ENCODE measurements at regions not wholly inside any gene's neighbourhood (a gene's known extent, or its start where the extent isn't known, plus 50 kb on each side); places are given as distances from the start of the nearest gene placed in this dataset.
"Not testable (repeated sequence)": the region's sequence is repeated elsewhere in the genome, so short reads cannot be mapped to it uniquely, and the experiment has no call there.

GRCh38 chr5:53368966-53369605 is 111.3 kb upstream of the FST start:
- no peak for DNase-seq

- DNase-seq: no peak
Measured at GRCh38 chr5:53369681-53370080, 110.7 kb upstream of the FST start.

- peak; percentile 57 for DNase-seq
Measured at GRCh38 chr5:53373451-53374158, 106.8 kb upstream of the FST start.

DNA sequence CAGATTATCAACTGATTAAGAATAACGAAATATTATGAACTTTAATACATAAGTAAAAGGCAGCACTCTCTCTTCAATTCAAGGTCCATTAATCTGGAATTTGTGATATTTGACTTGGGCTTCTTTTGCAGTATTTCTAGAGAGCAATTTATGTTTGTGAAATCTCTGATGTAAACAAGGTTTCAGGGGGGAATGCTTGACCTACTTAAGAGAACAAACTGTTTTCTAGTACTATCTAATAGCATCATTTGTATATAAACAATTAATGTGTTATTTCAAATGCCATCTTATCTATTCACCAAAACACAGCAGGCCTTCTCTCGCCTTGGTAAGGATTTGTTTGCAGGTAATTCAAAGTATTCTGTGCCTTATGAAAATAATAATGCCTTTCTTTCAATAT is 103.6 kb upstream of the FST start:
- no peak for DNase-seq

DNA sequence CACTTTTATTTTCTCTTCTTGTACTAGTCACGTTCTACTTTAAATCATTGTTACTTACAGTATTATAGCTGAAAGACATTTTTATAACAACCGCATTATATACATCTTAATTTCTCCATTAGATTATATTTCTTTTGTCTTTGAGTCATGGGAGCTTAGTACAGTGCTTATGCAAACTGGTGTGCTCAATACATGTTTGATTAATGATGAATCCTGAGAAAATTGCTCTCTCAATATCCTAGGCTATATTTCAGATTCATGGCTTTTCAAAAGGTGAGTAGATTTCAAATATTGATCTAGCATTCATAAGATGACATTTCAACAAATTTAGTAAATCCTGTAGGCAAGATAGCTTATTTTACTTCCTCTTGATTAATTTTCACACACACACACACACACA is 102.2 kb upstream of the FST start:
- no peak for DNase-seq

DNA sequence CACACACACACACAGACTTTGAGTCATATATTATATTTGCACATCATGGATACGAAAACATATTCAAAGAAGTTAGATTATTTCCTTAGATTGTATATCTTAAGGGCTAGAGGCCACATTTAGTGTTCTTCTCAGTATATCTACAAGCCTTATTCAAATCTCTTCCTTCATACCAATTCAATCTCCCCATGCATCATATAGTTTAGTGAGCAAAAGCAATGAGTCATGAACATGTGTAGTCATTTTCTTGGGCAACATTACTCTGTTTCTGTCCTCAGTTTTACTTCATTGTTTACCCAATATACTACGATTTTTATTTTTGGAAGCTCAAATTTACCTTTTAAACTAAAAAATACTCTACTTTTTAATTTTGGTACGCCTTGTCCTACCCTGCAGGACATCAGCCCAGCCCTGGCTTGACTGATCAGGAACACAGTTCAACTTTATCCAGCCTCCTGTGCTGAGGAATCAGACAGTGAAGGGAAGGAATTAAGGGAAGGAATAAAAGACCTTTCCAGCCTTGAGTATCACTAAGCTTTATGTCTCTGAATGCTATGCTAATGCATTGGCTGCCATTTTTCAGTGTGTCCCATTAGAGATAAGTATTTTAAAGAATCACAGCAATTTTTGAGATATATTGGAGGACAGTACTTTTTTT is 101.7 kb upstream of the FST start:
- peak; percentile 75 for DNase-seq

DNA sequence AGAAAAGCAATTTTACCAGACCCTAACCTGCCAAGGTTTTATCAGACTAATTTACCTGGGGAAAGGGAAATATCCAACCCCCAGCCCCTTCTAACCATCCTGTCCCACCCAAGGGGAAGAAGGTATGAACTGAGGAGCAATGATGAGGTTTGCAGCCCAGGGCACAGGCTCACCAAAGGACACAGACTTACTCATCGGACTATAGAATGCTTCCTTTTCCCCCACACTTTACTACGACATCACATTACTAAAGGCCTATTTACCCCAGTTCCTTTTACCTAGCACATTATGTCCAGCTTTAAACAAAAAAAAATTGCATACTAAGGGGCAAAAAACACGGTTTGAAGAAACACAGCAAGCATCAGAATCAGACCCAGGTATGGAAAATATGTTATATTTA is 94.1 kb upstream of the FST start:
- DNase-seq: no peak

GRCh38 chr5:53389093-53389492 is 91.3 kb upstream of the FST start:
- DNase-seq: no peak

GRCh38 chr5:53392073-53392472 is 88.4 kb upstream of the FST start:
- no peak for DNase-seq

- DNase-seq: no peak
Measured at GRCh38 chr5:53394808-53395207, 85.6 kb upstream of the FST start.

- DNase-seq: no peak
Measured at GRCh38 chr5:53397141-53397757, 83.2 kb upstream of the FST start.

DNA sequence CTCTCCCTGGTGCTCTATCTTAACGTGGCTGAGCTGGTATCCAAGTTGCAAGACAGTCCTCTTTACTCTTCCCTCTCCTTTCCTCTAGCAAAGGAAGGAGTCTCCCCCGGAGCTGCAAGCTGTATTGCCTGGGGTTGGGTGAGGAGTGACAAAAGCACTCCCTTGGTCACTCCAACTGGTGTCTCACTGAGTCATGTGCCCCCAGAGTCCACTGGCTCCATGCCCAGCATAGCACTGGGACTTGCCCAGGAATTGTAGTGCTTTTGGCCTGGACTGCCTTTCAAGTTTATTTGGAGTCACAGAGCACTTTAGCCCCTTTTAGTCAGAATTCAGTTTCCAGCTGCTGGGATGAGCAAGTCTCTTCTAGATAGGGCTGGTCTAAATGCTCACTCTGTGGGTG is 82.6 kb upstream of the FST start:
- peak; percentile 97 for DNase-seq

GRCh38 chr5:53399926-53400697 is 80.3 kb upstream of the FST start:
- DNase-seq: peak; percentile 95

DNA sequence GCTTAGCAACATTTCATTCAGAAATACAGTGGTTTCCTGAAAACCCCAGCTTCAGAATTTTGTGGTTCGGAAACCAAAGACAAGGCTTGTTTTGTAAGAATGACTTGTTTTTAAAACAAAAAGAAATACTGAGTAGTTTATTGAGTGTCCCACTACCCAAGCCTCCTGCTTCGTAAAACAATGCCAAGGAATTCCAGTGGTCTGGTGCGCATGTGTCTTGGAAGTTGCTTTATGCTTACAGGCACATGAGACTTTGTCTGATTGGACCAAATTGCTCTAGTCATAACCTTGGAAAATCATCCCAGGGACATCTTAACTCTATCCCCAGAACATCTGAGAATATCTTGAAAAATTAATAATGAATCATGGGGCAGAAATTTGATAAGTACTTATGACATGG is 77.1 kb upstream of the FST start:
- DNase-seq: peak; percentile 74

DNA sequence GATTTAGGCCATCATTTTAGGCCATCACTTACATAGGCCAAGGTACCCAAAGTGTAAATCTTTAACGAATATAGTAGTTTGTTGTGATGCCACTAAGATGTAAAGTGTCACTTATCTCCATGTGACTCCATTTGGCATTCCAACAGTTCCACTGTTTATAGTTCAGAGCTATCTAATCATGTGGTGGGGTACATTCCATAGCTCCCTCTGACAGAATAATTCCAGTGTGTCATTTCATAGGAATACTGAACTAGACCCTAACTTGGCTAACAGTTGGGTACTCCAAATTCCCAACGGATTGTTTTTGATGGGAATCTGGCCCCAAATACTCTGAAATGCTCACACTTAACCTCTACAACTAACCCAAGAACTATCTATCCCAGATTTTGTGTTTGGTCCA is 76.7 kb upstream of the FST start:
- DNase-seq: peak; percentile 92

DNA sequence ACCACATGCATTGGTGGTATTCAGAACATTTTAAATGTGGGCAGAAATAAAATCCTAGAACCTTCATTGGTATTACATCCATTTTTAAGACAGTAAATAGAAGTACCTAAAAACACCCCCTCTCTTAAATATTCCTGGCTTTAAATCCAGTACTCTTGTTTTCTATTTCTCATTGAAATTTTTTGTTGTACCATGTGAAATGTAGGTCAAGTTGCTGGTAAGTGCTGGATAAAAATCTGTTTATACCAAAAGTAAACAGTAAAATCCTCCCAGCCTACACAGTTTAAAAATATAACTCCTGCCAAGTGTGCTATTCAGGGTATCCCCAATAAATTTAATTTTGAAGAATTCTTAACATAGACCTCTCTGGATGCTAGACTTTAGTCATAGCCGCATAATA is 75.0 kb upstream of the FST start:
- DNase-seq: no peak

DNA sequence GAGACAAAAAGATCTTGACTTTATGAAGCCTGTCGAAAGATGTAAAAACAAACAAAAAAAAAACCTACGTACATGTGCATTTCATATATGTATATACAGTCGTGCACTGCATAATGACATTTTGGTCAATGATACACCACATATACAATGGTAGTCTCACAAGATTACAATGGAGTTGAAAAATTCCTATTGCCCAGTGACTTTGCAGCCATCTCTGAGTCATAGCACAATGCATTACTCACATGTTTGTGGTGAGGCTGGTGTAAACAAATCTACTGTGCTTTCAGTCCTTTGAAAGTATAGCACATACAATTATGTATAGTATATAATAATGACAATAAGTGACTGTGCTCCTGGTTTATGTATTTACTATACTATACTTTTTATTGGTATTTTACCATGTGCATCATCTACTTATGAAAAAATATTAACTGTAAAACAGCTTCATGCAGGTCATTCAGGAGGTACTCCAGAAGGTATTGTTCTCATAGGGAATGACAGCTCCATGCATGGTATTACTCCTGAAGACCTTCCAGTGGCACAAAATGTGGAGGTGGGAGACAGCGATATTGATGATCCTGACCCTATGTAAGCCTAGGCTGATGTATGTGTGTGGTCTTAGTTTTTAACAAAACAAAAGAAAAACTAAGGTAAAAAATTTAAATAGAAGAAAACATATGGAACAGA is 73.7 kb upstream of the FST start:
- DNase-seq: peak; percentile 94

DNA sequence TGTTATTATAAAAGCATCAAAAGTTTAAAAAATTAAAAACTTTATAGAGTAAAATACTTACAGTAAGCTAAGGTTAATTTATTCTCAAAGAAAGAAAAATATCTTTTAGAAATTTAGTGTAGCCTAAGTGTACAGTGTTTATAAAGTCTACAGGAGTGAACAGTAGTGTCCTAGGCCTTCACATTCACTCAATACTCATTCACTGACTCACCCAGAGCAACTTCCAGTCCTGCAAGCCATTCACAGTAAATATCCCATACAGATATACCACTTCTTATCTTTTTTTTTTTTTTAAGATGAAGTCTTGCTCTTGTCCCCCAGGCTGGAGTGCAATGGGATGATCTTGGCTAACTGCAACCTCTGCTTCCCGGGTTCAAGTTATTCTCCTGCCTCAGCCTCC is 73.1 kb upstream of the FST start:
- peak; percentile 91 for DNase-seq

DNA sequence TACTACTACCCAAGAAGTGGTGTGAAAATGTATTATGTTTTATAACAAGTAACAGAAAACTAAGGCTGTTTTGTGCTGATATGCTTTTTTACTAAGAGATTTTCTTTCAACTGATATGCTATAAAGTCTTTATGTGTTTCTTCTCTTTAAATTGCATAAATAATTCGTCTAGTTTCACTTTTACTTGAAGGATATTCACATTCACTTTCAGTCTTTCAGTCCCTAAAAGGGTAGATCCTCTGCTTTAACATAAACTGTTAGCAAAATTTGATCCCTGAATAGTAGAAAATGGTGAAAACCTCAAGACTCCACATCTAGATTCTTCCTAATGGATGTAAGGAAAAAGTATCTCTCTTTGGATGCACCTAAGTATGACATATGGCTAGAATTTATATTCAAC is 69.0 kb upstream of the FST start:
- DNase-seq: no peak

- DNase-seq: not testable (repeated sequence)
Measured at GRCh38 chr5:53412499-53412898, 67.9 kb upstream of the FST start.

GRCh38 chr5:53416144-53416738 is 64.2 kb upstream of the FST start:
- peak; percentile 54 for DNase-seq

DNA sequence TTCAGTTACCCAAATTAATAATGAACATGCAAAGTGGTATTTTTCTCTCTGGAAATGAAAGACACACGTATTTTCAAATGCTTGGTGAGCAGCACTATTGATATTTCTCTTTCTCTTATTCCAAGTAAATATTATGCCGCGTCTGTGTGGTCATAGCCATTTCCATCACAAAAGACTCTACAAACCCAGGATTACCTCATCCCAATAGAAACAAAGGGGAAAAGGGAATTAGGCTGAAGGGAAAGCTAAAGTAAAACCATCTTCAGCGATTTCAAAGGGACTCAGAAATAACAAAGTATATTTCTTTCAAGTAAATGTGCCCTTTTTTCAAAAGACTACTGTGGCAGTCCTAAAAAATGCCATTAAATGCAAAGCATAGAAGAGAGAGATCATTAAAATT is 62.0 kb upstream of the FST start:
- no peak for DNase-seq

Data from fibroblast of skin of back (primary cell).